ENCODE measurements at regions not wholly inside any gene's neighbourhood (a gene's known extent, or its start where the extent isn't known, plus 50 kb on each side); places are given as distances from the start of the nearest gene placed in this dataset.

GRCh38 chr1:114222920-114223319 is 69.3 kb upstream of the SYT6 start:
- no peak for TF ChIP-seq CTCF (IDR thresholded peaks at IDR 0.05)
- no peak for TF ChIP-seq ZFX (IDR thresholded peaks at IDR 0.05; ENCODE audit: borderline replicate concordance)

Measured in 22Rv1 (cell line).